IPS DF 4.7 (cell line): ENCODE measurements at regions not wholly inside any gene's neighbourhood (a gene's known extent, or its start where the extent isn't known, plus 50 kb on each side); places are given as distances from the start of the nearest gene placed in this dataset.

ENCODE experiments used
- DNase-seq: peaks from one replicate; pipeline ENCODE4 v3.0.0-alpha.2; 2013; ENCODE audit warnings: low spot score; ENCODE audit errors: extremely low read depth

DNA sequence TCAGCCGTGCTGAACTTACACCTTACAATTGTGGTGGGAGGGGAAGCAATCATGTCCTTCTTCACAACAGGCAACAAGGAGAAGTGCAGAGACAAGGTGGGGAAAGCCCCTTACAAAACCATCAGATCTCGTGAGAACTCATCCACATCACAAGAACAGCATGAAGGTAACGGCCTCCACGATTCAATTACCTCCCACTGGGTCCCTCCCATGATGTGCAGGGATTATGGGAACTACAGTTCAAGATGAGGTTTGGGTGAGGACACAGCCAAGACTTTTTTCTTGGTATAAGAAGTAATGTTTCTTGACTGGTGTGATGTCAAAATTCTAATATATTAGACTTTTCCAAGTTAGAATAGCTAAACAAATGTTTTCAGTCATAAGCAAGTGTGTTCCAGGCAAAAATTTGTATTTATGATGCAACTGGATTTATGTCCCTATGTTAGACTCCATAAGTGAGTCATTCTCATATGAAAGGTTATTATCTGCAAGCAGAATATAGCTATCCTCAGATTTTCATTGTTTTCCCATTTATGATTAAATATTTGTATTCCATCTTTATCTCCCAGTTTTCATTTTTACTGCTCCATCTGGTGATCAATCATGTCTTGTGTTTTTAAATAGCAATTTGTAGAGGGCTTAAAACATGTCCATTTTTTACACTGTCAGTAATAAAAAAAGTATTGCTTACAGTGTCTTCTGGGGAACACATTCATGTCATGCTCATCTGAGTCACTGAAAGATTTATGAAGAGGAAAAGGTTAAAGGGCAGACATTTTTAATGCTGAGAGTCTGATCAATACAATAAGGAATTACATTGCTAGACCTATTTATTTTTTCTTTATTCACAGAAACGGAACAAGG is 995.2 kb upstream of the CDH2 start:
- no peak for DNase-seq

DNA sequence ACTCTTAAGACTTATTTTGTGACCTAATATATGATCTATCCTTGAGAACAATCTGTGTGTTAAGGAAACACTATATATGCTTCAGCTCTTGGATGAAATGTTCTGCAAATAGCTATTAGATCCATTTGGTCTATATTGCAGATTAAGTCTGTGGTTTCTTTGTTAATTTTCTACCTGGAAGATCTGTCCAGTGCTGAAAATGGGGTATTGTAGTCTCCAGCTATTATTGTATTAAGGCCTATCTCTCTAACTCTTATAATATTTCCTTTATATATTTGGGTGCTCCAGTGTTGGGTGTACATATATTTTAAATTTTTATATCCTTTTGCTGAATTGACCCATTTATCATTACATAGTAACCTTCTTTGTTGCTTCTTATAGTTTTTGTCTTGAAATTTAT is 992.7 kb upstream of the CDH2 start:
- DNase-seq = no peak

DNA sequence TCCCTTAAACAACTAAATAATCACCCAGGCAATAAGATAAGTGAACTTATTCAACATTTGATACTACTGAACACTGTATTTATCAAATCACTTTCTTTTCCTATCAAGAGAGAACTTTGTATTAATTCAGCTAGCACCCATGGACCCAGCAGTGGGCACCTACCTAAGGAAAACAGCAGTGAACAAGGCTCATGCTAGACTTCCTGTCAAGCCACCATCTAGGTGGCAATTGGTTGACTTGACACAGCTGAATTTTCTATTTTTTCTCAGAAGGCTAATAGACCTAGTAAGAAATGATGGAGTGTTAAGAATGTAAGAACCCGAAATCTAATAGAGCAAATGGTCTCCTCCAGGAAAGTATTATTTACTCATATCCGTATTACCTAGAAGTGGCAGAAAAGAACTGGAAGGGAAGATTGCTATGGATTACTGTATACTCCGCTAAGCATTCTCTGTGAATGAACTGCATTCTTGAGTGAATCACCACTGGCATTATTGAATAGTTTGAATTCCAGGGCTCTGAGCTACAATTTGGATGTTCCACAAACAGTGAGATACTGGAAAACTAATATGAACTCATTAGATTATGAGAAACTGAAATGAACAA is 988.2 kb upstream of the CDH2 start:
- DNase-seq = no peak

DNA sequence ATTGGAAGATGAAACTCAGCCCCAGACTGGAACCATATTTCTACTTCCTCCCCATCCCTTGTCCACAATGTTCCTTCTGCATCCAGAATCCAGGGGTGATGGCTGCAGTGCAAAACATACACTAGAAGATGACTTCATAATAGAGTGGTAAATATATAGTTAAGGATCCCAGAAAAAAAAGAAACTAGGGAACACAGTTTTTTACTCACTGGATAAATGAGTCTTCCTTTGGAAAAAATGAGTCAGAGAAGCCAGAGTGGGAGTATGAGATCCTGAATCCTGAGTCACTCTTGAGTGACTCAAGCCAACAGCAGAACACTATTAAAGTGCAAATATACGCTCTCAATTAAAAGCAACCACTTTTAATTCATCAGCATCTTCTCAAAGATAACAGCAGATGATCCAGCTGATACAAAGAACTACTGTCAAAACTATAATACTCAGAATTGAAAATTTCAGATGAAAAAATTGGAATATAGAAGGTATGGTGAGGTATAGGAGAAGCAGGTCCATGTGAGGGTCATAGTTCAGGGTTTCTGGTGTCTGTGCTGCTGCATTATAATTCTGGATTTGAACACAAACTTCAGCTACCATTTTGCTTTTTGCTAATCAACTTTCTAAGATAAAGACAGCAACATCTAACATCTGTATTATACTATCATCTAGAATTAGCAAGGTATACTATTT is 987.2 kb upstream of the CDH2 start:
- DNase-seq = no peak

DNA sequence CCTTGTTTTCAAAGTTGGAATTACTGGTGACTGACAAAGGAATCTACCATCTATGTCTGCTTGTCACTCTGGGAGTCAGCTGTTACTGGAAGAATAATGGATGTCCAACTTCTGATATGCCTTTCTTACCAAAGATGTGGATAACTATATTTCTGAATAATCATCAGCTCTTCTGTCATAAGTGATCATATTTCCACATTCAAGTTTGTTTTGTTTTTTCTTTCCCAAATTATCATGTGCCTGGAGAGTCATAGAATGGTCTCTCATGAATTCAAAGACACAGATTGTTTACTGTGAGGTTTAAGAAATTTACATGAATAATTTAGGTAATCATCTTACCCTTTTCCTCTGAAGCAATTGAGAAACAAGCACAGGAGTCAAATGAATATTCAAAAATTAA is 986.7 kb upstream of the CDH2 start:
- DNase-seq = no peak

DNA sequence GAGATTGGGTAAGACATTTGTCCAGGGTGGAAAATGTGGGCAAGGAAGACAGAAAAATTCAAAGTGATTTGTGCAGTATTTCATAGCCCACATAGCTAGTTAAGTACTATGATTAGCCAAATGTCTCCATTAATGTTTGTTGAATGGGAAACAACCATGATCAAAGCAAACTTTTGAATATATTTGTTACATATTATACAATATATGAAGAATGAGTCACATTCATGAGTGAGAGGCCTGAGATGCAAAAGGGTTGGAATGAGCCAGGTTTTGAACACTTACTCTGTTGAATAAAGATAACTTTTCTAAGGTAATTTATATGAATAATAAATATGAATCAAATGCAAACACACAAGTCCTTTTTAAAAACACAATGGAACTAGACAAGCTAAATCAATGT is 984.5 kb upstream of the CDH2 start:
- no peak for DNase-seq

DNA sequence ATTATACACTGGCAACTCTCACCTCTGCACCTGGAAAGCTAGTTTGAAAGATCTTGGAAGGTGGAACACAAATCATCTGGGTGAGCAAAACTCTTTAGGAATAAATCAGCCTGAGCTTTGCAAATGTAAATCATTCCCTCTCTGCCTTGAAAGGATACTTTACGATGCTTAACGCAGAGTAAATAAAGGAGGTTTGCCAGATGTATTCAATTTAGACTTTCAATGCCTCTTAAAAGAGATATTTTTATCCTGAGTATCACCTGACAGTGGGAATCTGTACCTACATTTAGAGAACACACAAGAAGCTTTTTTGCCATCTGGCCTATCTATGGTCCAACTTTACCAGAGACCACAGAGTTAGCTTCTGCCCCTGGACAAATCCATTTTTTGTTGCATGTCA is 983.2 kb upstream of the CDH2 start:
- DNase-seq = no peak

DNA sequence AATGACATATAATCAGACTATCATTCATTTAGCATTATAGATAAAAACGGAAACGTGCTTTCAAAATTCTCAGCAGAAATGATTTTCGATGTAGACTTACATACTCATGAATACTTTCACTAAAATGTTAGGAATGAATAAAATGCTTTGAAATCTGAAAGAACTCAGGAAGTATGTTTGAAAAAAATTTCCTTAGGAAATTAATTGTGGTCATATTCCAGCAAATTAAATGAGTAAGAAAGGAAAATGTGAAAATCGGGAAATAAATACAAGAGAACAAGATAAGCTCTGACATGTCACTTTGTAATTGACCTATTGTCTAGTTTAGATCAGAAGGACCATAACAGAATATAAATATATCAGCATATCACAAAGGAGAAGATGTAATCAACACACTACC is 981.0 kb upstream of the CDH2 start:
- DNase-seq = no peak

DNA sequence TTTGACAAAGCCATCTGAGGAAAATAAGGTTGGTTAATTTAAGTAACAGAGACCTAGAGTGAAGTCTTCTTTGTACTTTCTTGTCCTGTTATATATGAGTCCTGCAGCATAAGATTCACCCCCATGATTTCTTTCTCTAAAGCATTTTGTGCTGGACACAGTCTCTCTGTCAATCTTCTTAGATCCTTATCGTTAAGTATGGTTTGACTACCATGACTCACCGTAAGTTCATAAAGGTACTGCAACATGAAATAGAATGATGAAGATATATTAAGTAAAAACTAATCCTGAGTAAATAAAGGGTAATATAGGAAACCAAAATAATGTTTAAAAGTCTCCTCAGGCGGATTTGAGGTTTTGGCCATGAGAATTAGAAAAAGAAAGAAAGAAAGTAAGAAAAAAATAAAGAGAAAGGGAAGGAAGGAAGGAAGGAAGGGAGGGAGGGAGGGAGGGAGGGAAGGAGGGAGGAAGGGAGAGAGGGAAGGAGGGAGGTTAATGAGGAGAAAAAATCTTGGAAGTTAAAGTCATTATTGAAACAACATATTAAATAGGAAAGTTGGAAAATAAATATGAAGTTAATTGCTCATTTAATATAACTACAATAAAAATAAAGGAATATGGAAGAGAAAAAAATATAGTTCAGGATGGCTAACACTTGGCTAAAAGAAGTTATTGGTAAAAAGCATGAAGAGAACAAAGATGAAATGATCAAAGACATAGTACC is 980.3 kb upstream of the CDH2 start:
- DNase-seq = no peak

DNA sequence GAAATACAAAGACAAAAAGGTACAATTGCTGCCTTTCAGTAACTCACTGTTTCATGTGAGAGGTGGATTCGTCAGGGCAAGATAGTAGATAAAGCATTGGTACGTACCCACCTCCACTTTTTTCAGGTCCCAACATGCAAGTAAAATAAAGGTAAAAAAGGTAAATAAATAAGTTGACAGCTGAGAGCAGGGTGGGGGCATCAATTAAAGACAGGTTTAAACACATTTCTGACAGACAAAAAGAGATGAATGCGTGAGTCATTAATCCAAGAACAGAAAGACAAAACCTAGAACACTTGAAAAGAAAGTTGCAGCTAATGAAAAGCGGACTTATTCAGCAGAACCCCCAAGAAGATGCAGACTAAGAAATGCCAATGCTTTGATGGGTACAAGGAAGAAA is 979.6 kb upstream of the CDH2 start:
- DNase-seq = no peak

DNA sequence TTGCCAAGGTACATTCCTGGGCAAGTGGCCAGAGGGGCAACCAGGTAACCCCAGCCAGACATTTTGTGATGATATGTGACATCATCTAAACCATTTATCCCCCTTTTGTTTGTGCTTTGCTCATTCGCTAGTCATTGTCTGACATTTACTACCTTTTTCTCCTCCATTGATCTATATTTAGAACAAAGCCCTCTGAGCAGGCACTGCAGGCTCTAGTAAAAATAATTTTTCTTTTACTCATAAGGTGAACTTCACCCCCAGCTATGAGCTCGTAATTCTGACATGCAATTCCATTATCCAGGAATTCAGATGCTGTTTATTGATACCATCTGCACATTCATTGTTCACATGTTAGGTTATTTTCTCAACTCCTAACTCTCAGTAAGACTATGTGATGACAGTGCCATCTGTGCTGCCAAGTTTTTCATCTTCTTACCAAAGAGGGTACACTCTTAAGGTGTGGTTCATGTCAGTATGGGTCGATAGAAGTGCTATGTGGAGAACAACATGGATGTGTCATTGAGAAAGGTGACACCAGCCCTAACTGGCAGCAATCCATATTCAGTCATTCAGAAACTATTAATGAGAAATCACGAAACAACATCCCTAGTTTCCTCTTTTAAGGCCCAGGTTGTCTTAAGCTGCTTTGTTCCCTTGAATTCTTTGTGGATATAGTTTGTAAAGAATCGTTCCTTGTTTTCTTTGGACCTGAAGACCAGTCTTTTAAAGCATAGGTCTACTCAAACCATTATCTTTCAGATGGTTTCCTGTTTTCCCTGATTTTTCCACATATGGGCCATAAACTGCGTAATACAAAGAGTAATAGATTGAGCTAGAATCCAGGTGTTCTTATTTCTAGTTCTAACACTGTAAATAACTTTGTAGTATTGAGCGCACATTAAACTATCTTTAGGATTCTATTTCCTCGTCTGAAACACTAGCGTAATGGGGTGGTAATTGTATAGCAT is 978.1 kb upstream of the CDH2 start:
- no peak for DNase-seq

DNA sequence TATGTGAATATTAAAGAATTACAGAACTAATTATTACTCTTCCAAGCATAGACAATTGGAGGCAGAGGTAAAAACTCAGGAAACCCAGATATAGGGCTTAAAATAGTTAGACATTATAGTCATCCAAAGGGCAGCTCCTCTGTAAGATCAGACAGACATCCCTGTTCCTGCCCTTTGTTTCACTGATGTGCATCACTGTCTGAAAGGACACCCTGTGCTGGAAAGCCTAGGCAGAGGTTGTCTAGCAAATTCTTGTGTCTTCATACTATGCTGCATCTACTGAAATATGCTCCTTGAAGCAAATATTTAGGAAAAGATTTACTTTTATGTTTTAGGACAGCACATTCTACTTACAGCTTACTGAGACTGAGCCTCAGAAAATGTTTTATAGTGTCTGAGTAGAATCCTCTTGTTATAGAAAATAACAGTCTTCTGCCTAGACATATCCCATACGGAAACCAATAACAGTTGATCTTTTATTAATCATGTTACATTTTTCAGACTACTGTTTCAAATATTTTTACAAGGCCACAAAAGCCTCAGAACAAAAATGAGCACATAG is 977.3 kb upstream of the CDH2 start:
- no peak for DNase-seq

DNA sequence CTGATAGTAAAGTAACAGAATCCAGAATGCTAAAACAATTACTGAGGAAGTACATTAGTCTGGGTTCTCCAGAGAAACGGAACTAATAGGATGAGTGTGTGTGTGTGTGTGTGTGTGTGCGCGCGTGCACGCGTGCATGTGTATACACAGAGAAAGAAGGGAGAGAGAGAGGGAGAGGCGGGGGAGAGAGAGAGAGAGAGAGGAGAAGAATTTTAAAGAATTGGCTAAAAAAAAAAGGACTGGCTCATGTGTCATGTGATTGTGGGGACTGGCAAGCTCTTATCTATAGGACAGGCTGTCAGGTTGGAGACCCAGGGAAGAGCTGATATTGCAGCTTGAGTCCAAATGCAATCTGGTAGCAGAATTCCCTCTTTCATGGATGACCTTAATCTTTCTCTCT is 976.2 kb upstream of the CDH2 start:
- DNase-seq = no peak

DNA sequence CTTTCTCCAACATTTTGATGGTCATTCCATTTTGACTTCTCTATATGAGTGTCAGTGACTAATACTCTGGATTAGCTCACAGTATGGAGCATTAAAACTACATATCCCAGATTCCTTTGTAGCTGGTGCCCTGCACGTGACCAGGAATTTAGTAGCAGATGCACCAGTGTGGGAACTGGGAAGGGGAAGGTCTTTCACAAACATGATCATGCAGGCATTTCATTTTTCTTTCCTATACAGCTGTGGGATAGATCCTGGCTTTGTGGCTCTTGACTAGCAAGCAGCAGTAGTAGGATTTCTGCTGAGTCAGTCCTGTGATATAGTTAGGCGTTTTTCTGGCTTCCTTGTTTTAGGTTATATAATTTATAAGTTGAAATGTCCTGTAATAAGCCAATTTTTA is 971.0 kb upstream of the CDH2 start:
- DNase-seq = no peak

DNA sequence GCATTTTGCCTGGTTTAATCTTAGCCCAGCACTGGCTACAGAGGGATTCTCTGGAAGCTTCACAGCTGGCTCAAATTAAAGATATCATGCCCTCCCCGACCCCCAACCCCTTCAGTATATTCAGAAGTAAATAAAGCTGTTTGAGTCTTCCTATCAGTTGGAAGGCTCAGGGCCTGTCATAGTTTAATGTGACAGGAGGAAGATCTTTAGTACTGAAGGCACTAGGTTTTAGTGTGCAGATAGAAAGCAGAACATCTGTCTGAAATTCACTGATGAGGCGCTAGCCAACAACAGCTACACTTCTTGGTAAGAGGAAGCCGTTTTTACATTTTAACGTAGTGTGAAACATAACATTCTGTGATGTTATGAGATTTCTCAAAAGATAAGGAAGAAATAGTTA is 969.1 kb upstream of the CDH2 start:
- no peak for DNase-seq

DNA sequence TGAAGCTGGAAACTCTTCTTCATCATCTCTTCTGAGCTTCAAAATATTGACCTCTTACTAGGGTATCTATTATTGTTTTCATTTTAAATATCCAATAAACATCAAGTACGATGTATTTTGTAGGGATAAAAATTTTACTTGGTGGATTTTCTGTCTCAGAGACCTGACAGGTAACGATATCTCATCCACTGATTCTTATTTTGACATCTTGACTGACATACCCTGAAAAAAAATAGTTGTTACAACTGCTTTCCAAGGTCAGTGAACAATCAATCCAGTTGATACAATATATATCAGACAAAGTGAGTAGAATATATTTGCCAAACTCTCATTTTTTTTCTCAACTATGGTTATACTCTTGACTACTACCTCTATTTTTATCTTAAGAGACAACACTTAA is 963.7 kb upstream of the CDH2 start:
- DNase-seq = no peak

DNA sequence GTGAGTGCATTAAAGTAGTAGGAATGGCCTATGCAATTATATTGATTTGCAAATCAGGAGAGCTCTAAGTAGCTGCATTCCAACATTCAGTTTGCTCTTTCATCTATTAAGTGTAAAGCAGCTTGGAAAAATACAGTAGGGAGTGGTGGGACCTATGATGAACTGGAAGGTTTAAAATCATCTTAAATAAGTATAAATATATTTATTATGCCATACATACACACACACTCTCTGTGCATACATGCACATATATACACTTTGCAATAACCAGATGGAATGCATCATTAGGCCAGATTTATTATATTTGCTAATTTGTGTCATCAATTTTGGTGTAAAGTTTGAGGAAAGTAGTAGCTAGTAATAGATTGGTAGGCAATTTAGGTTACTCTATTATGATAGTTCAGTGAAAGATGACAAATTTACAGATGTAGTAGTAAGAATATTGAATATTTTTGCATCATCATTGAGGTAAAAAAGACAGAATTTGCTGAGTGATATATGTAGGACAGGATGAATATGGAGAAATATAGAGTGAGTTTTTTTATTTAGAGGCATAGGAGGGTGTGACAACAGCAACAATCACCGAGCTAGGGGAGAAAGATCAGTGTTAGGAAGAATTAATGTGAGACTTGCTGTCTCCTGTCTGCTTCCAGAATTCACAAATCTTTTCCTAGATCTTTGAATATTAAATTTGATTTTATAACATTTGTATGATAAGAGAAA is 961.0 kb upstream of the CDH2 start:
- no peak for DNase-seq

DNA sequence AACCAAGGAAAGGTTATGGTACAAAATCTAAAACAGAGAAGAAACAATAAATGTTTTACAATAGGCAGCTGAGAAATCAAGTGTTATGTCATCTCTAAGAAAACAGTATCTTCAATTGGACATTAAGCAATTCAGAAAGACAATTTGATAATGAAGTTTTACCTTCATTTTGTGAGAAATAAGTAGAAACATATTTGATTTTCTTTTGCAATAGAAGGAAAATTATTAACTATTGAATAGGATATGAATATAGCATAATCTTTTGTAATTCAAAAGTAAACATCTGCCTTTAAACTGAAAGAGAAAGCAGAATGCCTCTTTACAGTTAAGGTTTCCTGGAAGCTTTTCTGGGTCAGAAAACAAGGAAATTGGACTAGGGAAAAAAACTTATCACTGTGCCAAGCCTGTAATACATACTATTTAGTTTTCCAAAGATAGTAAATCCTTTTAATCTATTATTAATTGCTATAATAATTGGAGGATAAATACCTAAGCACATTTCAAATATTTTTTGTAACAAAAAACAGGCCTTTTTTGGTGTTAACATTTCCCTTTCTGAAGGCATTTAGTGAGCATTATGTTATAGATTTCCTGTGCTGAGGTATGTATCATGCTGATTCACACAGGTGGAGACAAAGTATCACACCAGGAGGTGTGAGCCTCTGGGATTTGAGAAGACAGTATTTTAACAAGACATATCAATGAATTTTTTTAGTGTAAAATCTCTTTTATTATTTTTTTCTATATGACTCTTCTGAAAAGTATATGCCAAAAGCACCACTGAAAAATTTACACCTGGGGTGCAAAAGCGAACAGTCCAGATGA is 947.0 kb upstream of the CDH2 start:
- DNase-seq = no peak

DNA sequence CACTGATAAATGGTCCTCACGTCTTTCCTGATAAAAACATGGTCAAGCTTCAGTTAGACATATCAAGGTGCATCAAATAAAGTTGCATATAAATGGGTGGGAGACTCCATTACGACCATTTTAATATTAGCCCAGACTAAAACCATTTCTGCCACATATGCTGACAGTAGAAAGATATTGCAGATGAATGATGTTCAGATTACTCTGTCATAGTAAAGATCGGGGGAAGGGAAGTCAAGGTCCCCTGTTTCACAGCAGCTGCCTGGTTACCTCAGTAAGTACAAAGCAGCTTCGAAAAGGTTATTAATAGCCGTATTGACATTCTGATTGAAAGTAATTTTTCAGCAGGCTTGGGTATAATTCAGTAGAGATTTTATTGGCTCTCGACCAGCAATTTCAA is 927.7 kb upstream of the CDH2 start:
- DNase-seq = no peak
